ENCODE measurements at regions not wholly inside any gene's neighbourhood (a gene's known extent, or its start where the extent isn't known, plus 50 kb on each side); places are given as distances from the start of the nearest gene placed in this dataset.

GRCh38 chr13:56700324-56700723 lies 440.4 kb upstream of the PRR20A start:
- TF ChIP-seq REST (tag by site-specific recombination; IDR thresholded peaks at IDR 0.05): no peak
- TF ChIP-seq CTCF (tag by site-specific recombination; IDR thresholded peaks at IDR 0.05): no peak
- TF ChIP-seq ATF2 (tag by site-specific recombination; IDR thresholded peaks at IDR 0.05; ENCODE audit: low read depth): no peak
- TF ChIP-seq ZNF138 (tag by site-specific recombination; IDR thresholded peaks at IDR 0.05; ENCODE audit: borderline replicate concordance): no peak
- no peak for TF ChIP-seq ZNF510 (tag by site-specific recombination; IDR thresholded peaks at IDR 0.05; ENCODE audit: insufficient replicate concordance)
- TF ChIP-seq ZNF114 (tag by site-specific recombination; IDR thresholded peaks at IDR 0.05): no peak
- TF ChIP-seq ZNF707 (tag by site-specific recombination; IDR thresholded peaks at IDR 0.05): no peak
- TF ChIP-seq ZNF701 (tag by site-specific recombination; IDR thresholded peaks at IDR 0.05): no peak
- TF ChIP-seq YY1 (tag by site-specific recombination; IDR thresholded peaks at IDR 0.05): no peak
- TF ChIP-seq ZBTB7A (tag by site-specific recombination; IDR thresholded peaks at IDR 0.05; ENCODE audit: low read depth): no peak
- TF ChIP-seq ZNF140 (tag by site-specific recombination; IDR thresholded peaks at IDR 0.05): no peak
- TF ChIP-seq RBAK (tag by site-specific recombination; IDR thresholded peaks at IDR 0.05): no peak
- TF ChIP-seq ZSCAN18 (tag by site-specific recombination; IDR thresholded peaks at IDR 0.05): no peak
